Testis (tissue), 2 donors: ENCODE measurements at regions not wholly inside any gene's neighbourhood (a gene's known extent, or its start where the extent isn't known, plus 50 kb on each side); places are given as distances from the start of the nearest gene placed in this dataset.

Experiments used
- CTCF ChIP-seq, 3 experiments: fragments of 450-650 bp in 2 of 3; fragments of 200-600 bp in 1 of 3; sonication (generic) in 1 of 3; IDR thresholded peaks; one replicate each; pipeline ENCODE4 v1.5.1; 2016 to 2019; ENCODE audit warnings: antibody characterized with exemption in 3 of 3, mild to moderate bottlenecking in 2 of 3, moderate library complexity in 1 of 3
- POLR2A ChIP-seq: fragments of 450-650 bp; IDR thresholded peaks from one replicate; pipeline ENCODE4 v1.6.1; 2017; ENCODE audit warnings: antibody characterized with exemption, mild to moderate bottlenecking, moderate library complexity

- TF ChIP-seq CTCF (IDR thresholded peaks at IDR 0.05) = no peak
- TF ChIP-seq POLR2A = no peak
Observed at GRCh38 chr18:71443706-71444480, 1100.2 kb downstream of the CBLN2 start.
